Activated T-helper 17 cell treated with anti-CD3 and anti-CD28 coated beads, Interleukin-2, amount 50 U/mL, for 72 hours (primary cell): ENCODE measurements at regions not wholly inside any gene's neighbourhood (a gene's known extent, or its start where the extent isn't known, plus 50 kb on each side); places are given as distances from the start of the nearest gene placed in this dataset.
"Not testable (repeated sequence)": the region's sequence is repeated elsewhere in the genome, so short reads cannot be mapped to it uniquely, and the experiment has no call there.

Experiments
- ATAC-seq: fragments of 150-1000 bp; cut with Tn5 transposase; replicated peaks from 2 replicates; pipeline ENCODE4 v1.10.0; 2021; ENCODE audit warnings: mild to moderate bottlenecking, moderate library complexity
- H3K27ac Mint-ChIP-seq: one replicate; pipeline ENCODE4 v1.8.0; 2022; ENCODE audit warnings: mixed read lengths
- H3K27me3 Mint-ChIP-seq: one replicate; pipeline ENCODE4 v1.8.0; 2022; ENCODE audit warnings: mixed read lengths
- H3K36me3 Mint-ChIP-seq: one replicate; pipeline ENCODE4 v1.8.0; 2022; ENCODE audit warnings: low read depth, mild to moderate bottlenecking, mixed read lengths
- H3K4me1 Mint-ChIP-seq: one replicate; pipeline ENCODE4 v1.8.0; 2022; ENCODE audit warnings: mixed read lengths
- H3K4me3 Mint-ChIP-seq: one replicate; pipeline ENCODE4 v1.8.0; 2022; ENCODE audit warnings: mild to moderate bottlenecking, mixed read lengths
- H3K9me3 Mint-ChIP-seq: one replicate; pipeline ENCODE4 v1.8.0; 2022; ENCODE audit warnings: mixed read lengths

GRCh38 chr1:95852483-95853070, 618.6 kb downstream of the RWDD3 start:
- no peaks in the 10 kb centered on the region for H3K4me1 Mint-ChIP-seq
- peaks cover 14% of the 10 kb centered on the region for H3K9me3 Mint-ChIP-seq
- ATAC-seq, result no peak
- no peak overlapping the region for H3K4me3 Mint-ChIP-seq
- H3K36me3 Mint-ChIP-seq, result no peaks in the 10 kb centered on the region
- no peaks in the 10 kb centered on the region for H3K27me3 Mint-ChIP-seq
- no peak overlapping the region for H3K27ac Mint-ChIP-seq

GRCh38 chr1:95854457-95854856, 620.4 kb downstream of the RWDD3 start:
- ATAC-seq, result no peak
- Mint-ChIP-seq H3K27me3 (no peaks in the 10 kb centered on the region), H3K4me1 (no peaks in the 10 kb centered on the region)

GRCh38 chr1:95863086-95863485, 629.1 kb downstream of the RWDD3 start:
- Mint-ChIP-seq H3K36me3 (no peaks in the 10 kb centered on the region), H3K4me3 (no peak overlapping the region)

More at GRCh38 chr1:95854457-95854856, 620.4 kb downstream of the RWDD3 start:
- Mint-ChIP-seq H3K27ac (no peak overlapping the region), H3K36me3 (no peaks in the 10 kb centered on the region), H3K9me3 (peaks cover 5% of the 10 kb centered on the region), H3K4me3 (no peak overlapping the region)

GRCh38 chr1:95865769-95866168, 631.8 kb downstream of the RWDD3 start:
- H3K27ac Mint-ChIP-seq, result no peak overlapping the region
- ATAC-seq, result no peak

More at GRCh38 chr1:95863086-95863485, 629.1 kb downstream of the RWDD3 start:
- Mint-ChIP-seq H3K27me3 (no peaks in the 10 kb centered on the region), H3K27ac (no peak overlapping the region), H3K4me1 (no peaks in the 10 kb centered on the region), H3K9me3 (peaks cover 10% of the 10 kb centered on the region)
- no peak for ATAC-seq

GRCh38 chr1:95876276-95876675, 642.3 kb downstream of the RWDD3 start:
- H3K4me1 Mint-ChIP-seq, result no peaks in the 10 kb centered on the region
- H3K4me3 Mint-ChIP-seq, result no peak overlapping the region
- H3K36me3 Mint-ChIP-seq, result no peaks in the 10 kb centered on the region
- no peak for ATAC-seq
- no peaks in the 10 kb centered on the region for H3K27me3 Mint-ChIP-seq
- no peak overlapping the region for H3K27ac Mint-ChIP-seq
- peaks cover 9% of the 10 kb centered on the region for H3K9me3 Mint-ChIP-seq

More at GRCh38 chr1:95865769-95866168, 631.8 kb downstream of the RWDD3 start:
- no peaks in the 10 kb centered on the region for H3K4me1 Mint-ChIP-seq
- H3K27me3 Mint-ChIP-seq, result no peaks in the 10 kb centered on the region
- H3K36me3 Mint-ChIP-seq, result no peaks in the 10 kb centered on the region
- H3K4me3 Mint-ChIP-seq, result no peak overlapping the region
- H3K9me3 Mint-ChIP-seq, result peaks cover 10% of the 10 kb centered on the region

GRCh38 chr1:95879498-95880050, 645.6 kb downstream of the RWDD3 start:
- Mint-ChIP-seq H3K36me3 (no peaks in the 10 kb centered on the region), H3K9me3 (peaks cover 14% of the 10 kb centered on the region), H3K27me3 (no peaks in the 10 kb centered on the region), H3K4me1 (no peaks in the 10 kb centered on the region), H3K4me3 (no peak overlapping the region), H3K27ac (no peak overlapping the region)
- no peak for ATAC-seq

GRCh38 chr1:95888941-95889390, 655.0 kb downstream of the RWDD3 start:
- Mint-ChIP-seq H3K27ac (no peak overlapping the region), H3K27me3 (no peaks in the 10 kb centered on the region), H3K4me3 (no peak overlapping the region), H3K36me3 (no peaks in the 10 kb centered on the region), H3K4me1 (no peaks in the 10 kb centered on the region), H3K9me3 (peaks cover 14% of the 10 kb centered on the region)
- no peak for ATAC-seq

- Mint-ChIP-seq H3K4me3 (no peak overlapping the region), H3K36me3 (no peaks in the 10 kb centered on the region), H3K27me3 (no peaks in the 10 kb centered on the region), H3K4me1 (no peaks in the 10 kb centered on the region), H3K27ac (no peak overlapping the region), H3K9me3 (peaks cover 14% of the 10 kb centered on the region)
- no peak for ATAC-seq
Observed at GRCh38 chr1:95889400-95889799, 655.4 kb downstream of the RWDD3 start.

GRCh38 chr1:95893921-95894320, 659.9 kb downstream of the RWDD3 start:
- no peaks in the 10 kb centered on the region for H3K36me3 Mint-ChIP-seq
- no peak overlapping the region for H3K4me3 Mint-ChIP-seq
- no peaks in the 10 kb centered on the region for H3K4me1 Mint-ChIP-seq
- no peak for ATAC-seq
- peaks cover 10% of the 10 kb centered on the region for H3K9me3 Mint-ChIP-seq
- H3K27me3 Mint-ChIP-seq, result no peaks in the 10 kb centered on the region
- H3K27ac Mint-ChIP-seq, result no peak overlapping the region

GRCh38 chr1:95903060-95903459, 669.0 kb downstream of the RWDD3 start:
- Mint-ChIP-seq H3K4me1 (no peaks in the 10 kb centered on the region), H3K27ac (no peak overlapping the region), H3K27me3 (no peaks in the 10 kb centered on the region), H3K4me3 (no peak overlapping the region), H3K36me3 (no peaks in the 10 kb centered on the region), H3K9me3 (peaks cover 9% of the 10 kb centered on the region)
- no peak for ATAC-seq

- Mint-ChIP-seq H3K4me3 (no peak overlapping the region), H3K4me1 (no peaks in the 10 kb centered on the region), H3K9me3 (peaks cover 9% of the 10 kb centered on the region), H3K36me3 (no peaks in the 10 kb centered on the region), H3K27ac (no peak overlapping the region), H3K27me3 (no peaks in the 10 kb centered on the region)
- no peak for ATAC-seq
Observed at GRCh38 chr1:95905818-95906395, 671.9 kb downstream of the RWDD3 start.

GRCh38 chr1:95911739-95912138, 677.7 kb downstream of the RWDD3 start:
- H3K4me1 Mint-ChIP-seq, H3K4me3 Mint-ChIP-seq, H3K36me3 Mint-ChIP-seq, H3K9me3 Mint-ChIP-seq, H3K27ac Mint-ChIP-seq, ATAC-seq, H3K27me3 Mint-ChIP-seq: not testable (repeated sequence)

GRCh38 chr1:95916616-95917015, 682.6 kb downstream of the RWDD3 start:
- H3K27me3 Mint-ChIP-seq, result no peaks in the 10 kb centered on the region
- no peak for ATAC-seq
- H3K36me3 Mint-ChIP-seq, result no peaks in the 10 kb centered on the region
- peaks cover 10% of the 10 kb centered on the region for H3K9me3 Mint-ChIP-seq
- H3K27ac Mint-ChIP-seq, result no peak overlapping the region
- H3K4me3 Mint-ChIP-seq, result no peak overlapping the region
- H3K4me1 Mint-ChIP-seq, result no peaks in the 10 kb centered on the region

GRCh38 chr1:95924684-95925083, 690.7 kb downstream of the RWDD3 start:
- H3K27ac Mint-ChIP-seq, result no peak overlapping the region
- H3K27me3 Mint-ChIP-seq, result no peaks in the 10 kb centered on the region
- peaks cover 7% of the 10 kb centered on the region for H3K9me3 Mint-ChIP-seq
- no peak for ATAC-seq
- H3K36me3 Mint-ChIP-seq, result no peaks in the 10 kb centered on the region
- no peaks in the 10 kb centered on the region for H3K4me1 Mint-ChIP-seq
- no peak overlapping the region for H3K4me3 Mint-ChIP-seq

- Mint-ChIP-seq H3K27ac (no peak overlapping the region), H3K36me3 (no peaks in the 10 kb centered on the region), H3K9me3 (peaks cover 9% of the 10 kb centered on the region), H3K27me3 (no peaks in the 10 kb centered on the region), H3K4me1 (no peaks in the 10 kb centered on the region), H3K4me3 (no peak overlapping the region)
- ATAC-seq, result no peak
Observed at GRCh38 chr1:95926331-95926730, 692.3 kb downstream of the RWDD3 start.
